NCI-H146 (cell line): ENCODE measurements at regions not wholly inside any gene's neighbourhood (a gene's known extent, or its start where the extent isn't known, plus 50 kb on each side); places are given as distances from the start of the nearest gene placed in this dataset.

ENCODE experiments used
- DNase-seq: peaks from one replicate; lab custom pipeline; 2025; lab: John Stamatoyannopoulos, UW

DNA sequence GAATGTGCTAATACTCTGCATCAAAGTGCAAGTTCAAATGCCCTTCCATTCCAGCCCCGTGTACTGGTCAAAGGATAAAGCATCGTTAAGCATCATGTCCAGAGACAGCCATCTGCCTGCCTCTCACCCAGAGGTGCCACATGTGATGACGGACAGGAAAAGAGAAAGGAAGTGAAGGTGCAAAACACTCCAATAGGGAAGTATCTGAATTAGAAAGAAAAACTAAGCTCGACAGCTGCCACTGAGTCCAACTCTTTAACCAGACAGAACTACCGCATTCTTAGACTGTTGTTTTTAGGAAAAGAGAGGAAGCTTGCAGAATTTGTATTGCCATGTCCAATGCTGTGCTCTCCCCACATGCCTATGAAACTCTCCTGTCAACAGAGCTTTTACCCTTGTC, 465.0 kb upstream of the SOX5 start:
- DNase-seq, result no peak

DNA sequence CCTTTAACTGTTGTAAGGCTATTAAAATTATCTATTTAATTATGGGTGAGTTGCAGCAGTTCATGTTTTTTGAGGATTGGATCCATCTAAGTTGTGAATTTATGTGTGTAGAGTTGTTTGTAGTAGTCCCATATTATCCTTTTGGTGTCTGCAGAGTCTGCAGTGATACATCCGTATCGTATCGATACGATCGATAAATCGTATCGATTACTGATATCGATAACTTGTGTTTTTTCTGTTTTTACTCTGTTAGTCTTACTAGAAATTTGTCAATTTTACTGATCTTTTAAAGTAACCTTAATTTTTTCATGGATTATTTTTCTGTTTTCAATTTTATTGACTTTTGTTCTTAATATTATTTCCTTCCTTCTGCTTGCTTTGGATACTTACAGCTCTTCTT, 462.5 kb upstream of the SOX5 start:
- DNase-seq, result no peak

DNA sequence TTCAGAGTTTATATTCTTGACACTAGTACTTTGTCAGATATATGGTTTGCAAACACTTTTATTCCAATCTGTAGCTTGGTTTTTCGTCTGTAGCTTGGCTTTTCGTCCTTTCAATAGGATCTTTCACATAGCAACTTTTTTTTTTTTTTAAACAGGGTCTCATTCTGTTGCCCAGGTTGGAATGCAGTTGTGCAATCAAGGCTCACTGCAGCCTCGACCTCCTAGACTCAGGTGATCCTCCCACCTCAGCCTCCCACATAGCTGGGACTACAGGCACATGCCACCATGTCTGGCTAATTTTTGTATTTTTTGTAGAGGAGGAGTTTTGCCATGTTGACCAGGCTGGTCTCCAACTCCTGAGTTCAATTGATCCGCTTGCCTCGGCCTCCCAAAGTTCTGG, 460.4 kb upstream of the SOX5 start:
- DNase-seq, result no peak

DNA sequence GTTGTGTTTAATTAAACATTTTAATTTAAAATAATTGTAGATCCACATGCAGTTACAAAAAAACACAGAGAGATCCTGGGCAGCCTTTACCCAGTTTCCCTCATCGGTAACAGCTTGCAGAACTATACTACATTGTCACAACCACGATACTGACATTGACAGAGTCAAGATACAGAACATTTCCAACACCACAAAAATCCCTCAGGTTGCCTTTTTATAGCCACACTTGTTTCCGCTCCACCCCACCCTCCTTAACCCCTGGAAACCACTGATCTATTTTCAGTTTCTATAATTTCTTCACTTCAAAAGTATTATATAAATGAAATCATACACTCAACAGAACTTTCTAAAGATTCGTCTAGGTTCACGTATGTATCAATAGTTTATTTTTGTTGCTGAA, 458.8 kb upstream of the SOX5 start:
- DNase-seq, result no peak

DNA sequence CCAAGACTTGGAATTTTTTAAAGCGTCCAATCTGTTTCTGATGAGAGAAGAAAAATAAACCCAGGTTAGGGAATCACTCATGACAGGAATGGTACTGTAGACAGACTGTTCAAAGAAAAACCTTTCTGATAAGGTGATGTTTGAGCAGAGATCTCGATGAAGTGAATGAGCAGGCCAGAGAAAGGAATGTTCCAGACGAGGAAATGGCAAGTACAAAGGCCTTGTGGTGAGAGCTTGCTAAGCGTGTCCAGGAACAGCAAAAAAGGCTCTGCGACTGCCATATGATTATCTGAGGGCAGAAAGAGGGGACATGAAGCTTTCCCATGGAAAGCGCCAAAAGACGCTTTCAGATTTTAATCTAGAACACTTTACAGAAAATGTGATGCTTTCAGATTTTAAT, 458.4 kb upstream of the SOX5 start:
- no peak for DNase-seq

GRCh38 chr12:24404086-24404815, 454.8 kb upstream of the SOX5 start:
- no peak for DNase-seq

GRCh38 chr12:24400533-24400932, 451.1 kb upstream of the SOX5 start:
- no peak for DNase-seq

DNA sequence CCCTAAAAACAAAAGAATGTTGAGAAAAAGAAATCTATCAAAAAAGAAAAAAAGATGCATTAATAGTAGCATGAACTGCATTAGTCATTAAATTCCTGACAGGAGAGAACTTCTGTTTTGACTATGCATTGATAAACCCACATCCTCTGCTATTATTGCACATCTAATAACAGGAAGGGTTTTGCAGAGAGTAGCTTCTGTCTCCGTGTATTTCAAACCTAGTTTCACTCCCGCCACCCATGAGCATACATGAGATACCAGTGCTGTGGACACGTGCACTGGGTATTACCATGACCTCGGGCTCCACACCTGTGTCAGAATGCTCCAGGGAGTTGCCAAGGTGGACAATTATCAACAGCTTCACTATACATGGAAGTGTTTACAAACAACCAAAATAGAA, 449.1 kb upstream of the SOX5 start:
- no peak for DNase-seq

GRCh38 chr12:24396224-24396623, 446.8 kb upstream of the SOX5 start:
- no peak for DNase-seq

GRCh38 chr12:24394246-24394645, 444.8 kb upstream of the SOX5 start:
- DNase-seq, result no peak

- no peak for DNase-seq
Observed at GRCh38 chr12:24393071-24393470, 443.6 kb upstream of the SOX5 start.

- no peak for DNase-seq
Observed at GRCh38 chr12:24389394-24389793, 439.9 kb upstream of the SOX5 start.

DNA sequence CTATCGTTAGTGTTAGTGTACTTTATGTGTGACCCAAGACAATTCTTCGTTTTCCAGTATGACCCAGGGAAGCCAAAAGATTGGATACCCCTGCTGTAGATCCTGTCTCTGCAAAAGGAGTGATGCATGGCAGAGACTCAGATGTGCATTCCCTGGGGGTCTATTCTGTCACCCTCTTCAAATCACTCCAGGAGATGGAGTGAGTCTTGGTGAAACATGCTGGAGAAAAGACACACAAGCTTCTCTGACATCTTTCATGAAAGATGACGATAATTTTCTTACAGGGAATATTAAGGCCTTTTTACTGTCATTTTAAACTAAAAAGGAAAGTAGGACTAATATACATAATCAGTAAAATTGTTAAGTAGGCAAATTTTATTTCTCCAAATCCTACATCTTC, 437.9 kb upstream of the SOX5 start:
- DNase-seq, result no peak

GRCh38 chr12:24386836-24387235, 437.4 kb upstream of the SOX5 start:
- no peak for DNase-seq

- DNase-seq, result no peak
Observed at GRCh38 chr12:24381790-24382189, 432.3 kb upstream of the SOX5 start.

DNA sequence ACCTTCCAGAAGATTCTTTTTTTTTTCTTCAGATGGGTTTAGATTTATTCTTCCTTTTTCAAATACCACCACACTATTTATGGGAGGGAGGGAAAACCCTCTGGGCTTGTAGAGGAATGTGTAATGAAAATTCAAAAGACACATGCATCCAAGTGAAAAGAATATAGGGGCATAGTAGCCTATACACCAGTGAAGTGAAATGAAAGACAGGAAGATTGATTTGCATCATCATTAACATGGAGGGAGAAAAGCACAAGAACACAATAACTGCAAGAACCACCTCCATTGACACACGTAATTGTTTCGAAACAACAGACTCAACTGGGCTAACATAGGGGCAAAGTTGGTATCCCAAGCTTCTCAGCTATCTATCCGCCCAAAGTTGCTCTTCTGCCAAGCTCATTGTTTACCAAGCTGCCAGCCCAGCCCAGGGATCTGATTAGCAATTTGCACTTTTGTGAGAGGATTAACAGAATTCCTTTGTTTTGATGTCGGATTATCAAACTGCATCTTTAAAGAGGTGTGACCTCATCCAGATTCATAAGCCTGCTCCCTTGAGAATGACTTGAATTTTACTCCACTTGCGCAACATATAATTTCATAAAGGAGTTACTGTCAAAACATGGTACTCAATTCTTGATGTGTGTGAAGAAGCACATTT, 430.5 kb upstream of the SOX5 start:
- DNase-seq, result no peak

GRCh38 chr12:24379433-24379832, 430.0 kb upstream of the SOX5 start:
- DNase-seq, result no peak

DNA sequence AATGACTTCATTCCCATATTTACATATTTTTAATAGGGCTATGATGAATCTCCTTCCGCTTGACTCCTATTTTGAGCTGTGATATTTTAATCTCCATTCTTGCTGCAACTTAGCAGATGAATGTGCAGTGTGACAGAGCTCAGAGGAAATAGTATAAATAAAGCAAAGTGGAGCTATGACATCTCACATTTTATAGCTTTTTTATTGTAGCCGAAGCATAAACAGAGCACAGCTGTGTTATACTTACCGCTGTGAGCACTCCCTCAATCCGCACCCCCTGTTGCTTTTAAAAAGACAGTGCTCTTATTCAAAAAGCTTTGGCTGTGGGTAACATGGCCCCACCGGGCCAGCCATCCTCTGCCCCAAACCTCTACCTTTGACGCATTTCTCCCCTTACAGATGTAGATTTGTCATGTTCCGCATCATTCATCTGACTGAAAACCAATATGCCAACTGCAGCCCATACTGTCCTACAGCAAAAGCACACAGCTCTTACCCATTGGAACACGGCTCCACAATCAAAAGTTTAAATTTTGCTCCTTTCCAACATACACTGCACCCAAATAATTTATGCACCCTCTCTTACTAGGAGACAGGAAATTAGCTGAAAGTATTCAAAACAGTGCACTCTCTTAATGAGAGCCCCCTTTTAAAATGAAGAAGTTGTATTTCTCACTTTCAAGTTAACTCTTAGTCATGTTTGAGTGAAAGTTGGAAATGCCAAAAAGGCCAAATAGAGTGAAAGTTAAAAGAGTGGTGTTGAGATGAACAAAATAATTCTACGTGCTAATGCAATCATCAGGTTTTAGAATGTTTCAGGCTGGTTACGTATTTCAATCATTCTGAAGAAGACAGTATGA, 429.3 kb upstream of the SOX5 start:
- no peak for DNase-seq

GRCh38 chr12:24374452-24374851, 425.0 kb upstream of the SOX5 start:
- no peak for DNase-seq

GRCh38 chr12:24373004-24373403, 423.5 kb upstream of the SOX5 start:
- no peak for DNase-seq

- no peak for DNase-seq
Observed at GRCh38 chr12:24366514-24366913, 417.0 kb upstream of the SOX5 start.

- no peak for DNase-seq
Observed at GRCh38 chr12:24364921-24365320, 415.5 kb upstream of the SOX5 start.

DNA sequence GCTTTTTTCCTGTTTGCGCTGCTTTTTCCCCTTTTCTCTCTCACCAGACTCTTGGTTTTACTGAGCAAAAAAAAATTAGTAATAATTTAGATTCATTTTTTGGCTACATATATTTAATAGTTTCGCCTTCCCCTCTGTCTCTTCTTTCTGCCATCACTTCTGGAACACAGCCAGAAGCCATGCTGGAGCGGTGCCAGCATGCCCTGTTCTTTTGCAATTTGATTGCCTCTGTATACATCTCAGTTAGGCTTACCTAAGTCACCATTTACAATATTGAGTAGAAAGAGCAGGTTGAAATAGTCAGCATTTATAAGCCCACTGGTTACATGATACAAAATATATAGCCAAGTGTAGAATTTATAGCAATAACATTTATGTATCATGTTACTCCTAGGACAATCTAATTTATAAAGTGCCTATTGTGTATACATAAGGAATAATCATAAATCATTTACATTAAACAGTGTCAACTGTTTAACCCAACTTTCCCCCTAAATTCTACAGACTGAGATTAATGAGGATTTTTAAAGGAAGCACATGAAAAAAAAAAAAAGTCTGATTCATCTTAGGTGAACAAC, 413.8 kb upstream of the SOX5 start:
- no peak for DNase-seq
